K562 (cell line): ENCODE measurements at regions not wholly inside any gene's neighbourhood (a gene's known extent, or its start where the extent isn't known, plus 50 kb on each side); places are given as distances from the start of the nearest gene placed in this dataset.
"Not testable (repeated sequence)": the region's sequence is repeated elsewhere in the genome, so short reads cannot be mapped to it uniquely, and the experiment has no call there.

Experiments used
- CREB1 ChIP-seq, 2 experiments: sonication (generic) in 1 of 2; formaldehyde crosslinking in 1 of 2; IDR thresholded peaks; 2 replicates each; pipeline versions ENCODE4 v1.6.1 to v1.8.0; 2012 to 2022; ENCODE audit warnings: inconsistent platforms in 1 of 2, mild to moderate bottlenecking in 1 of 2, missing genetic modification reagents in 1 of 2, moderate library complexity in 1 of 2
- CREM ChIP-seq: IDR thresholded peaks from 2 replicates; pipeline ENCODE4 v1.6.1; 2014; ENCODE audit warnings: antibody characterized with exemption, low read depth
- GABPA ChIP-seq: fragments of 200-800 bp; sonication (Bioruptor generic); conservative IDR thresholded peaks from 2 replicates; pipeline ENCODE4 v1.6.1; 2016; ENCODE audit warnings: low read depth, missing genetic modification characterization, missing compliant biosample characterization
- KAT8 ChIP-seq: fragments of 450-650 bp; IDR thresholded peaks from 2 replicates; pipeline ENCODE4 v1.6.1; 2016; ENCODE audit warnings: low read depth, mild to moderate bottlenecking
- POLR2AphosphoS5 ChIP-seq: IDR thresholded peaks from 2 replicates; pipeline ENCODE4 v1.6.1; 2011; ENCODE audit warnings: mild to moderate bottlenecking, low read depth, low read length, moderate library complexity; ENCODE audit not compliant: control insufficient read depth, insufficient read depth
- RFX5 ChIP-seq: IDR thresholded peaks from 2 replicates; pipeline ENCODE4 v1.6.1; 2011; ENCODE audit warnings: low read depth, mild to moderate bottlenecking, improper control_type of control experiment, low read length
- ZBTB26 ChIP-seq: fragments of 450-650 bp; formaldehyde crosslinking; IDR thresholded peaks from 2 replicates; pipeline ENCODE4 v1.4.0; 2022; ENCODE audit warnings: missing genetic modification characterization

- not testable (repeated sequence) for TF ChIP-seq CREM; KAT8; GABPA (tag); RFX5; POLR2AphosphoS5; ZBTB26 (CRISPR knock-in tag); CREB1 (IDR thresholded peaks at IDR 0.05); CREB1 (CRISPR knock-in tag; IDR thresholded peaks at IDR 0.05)
Observed at GRCh38 chr1:43090157-43090556, 81.9 kb downstream of the EBNA1BP2 start.
